GM12878 (cell line): ENCODE measurements at regions not wholly inside any gene's neighbourhood (a gene's known extent, or its start where the extent isn't known, plus 50 kb on each side); places are given as distances from the start of the nearest gene placed in this dataset.

Experiments
- ATAC-seq: fragments of 200-7000 bp; cut with Tn5 transposase; 3 replicates; pipeline ENCODE4 v1.9.1; 2020; ENCODE audit warnings: mild to moderate bottlenecking, moderate library complexity
- BruUV-seq: library from RNA; stranded (reverse); fragments of 400-500 nt; replicated peaks from 2 replicates; lab custom pipeline; 2021; lab: Mats Ljungman, UMichigan
- CTCF ChIA-PET: fragments of 300-600 bp; sonication (Branson Sonifier 250); formaldehyde crosslinking; extraction: SDS; loops from one replicate; lab custom pipeline; 2021; ENCODE audit warnings: inconsistent platforms; lab: Yijun Ruan, JAX
- POLR2A ChIA-PET: fragments of 350-600 bp; formaldehyde crosslinking; extraction: SDS; loops from one replicate; lab custom pipeline; 2021; ENCODE audit warnings: inconsistent platforms; lab: Charles Lee
- RAD21 ChIA-PET: fragments of 300-600 bp; sonication (Branson Sonifier 250); formaldehyde crosslinking; loops from one replicate; lab custom pipeline; 2023; ENCODE audit warnings: antibody characterized with exemption; ENCODE audit not compliant: unreplicated experiment; lab: Charles Lee
- SMC1A ChIA-PET: fragments of 300-600 bp; sonication (Branson Sonifier 250); formaldehyde crosslinking; loops from one replicate; lab custom pipeline; 2023; ENCODE audit not compliant: unreplicated experiment, uncharacterized antibody; lab: Charles Lee
- DNase-seq: peaks from one replicate; pipeline ENCODE4 v3.0.0-alpha.2; 2011; ENCODE audit warnings: low read depth, low spot score
- FAIRE-seq: peaks from 3 replicates; lab custom pipeline; 2011; peaks lifted over from hg19 to GRCh38; lab: Jason Lieb, UNC
- H2AFZ ChIP-seq: 2 replicates; pipeline ENCODE4 v1.6.0; 2011; ENCODE audit warnings: low read depth, low read length, control low read depth; ENCODE audit not compliant: control insufficient read depth
- H3K27ac ChIP-seq: 2 replicates; pipeline ENCODE4 v1.5.1; 2011; ENCODE audit warnings: control low read depth; ENCODE audit not compliant: control insufficient read depth, insufficient read depth
- H3K27me3 ChIP-seq, 2 experiments: replicated peaks in 1 of 2; 2 replicates each; pipeline versions ENCODE4 v1.6.0 to v1.6.1; 2011; ENCODE audit warnings: low read length in 1 of 2; ENCODE audit not compliant: control insufficient read depth in 2 of 2, insufficient read depth in 2 of 2
- H3K36me3 ChIP-seq, 2 experiments: 2 replicates each; pipeline ENCODE4 v1.5.1; 2011; ENCODE audit warnings: low read length in 1 of 2; ENCODE audit not compliant: control insufficient read depth in 2 of 2, insufficient read depth in 2 of 2
- H3K4me1 ChIP-seq: 2 replicates; pipeline ENCODE4 v1.6.1; 2011; ENCODE audit warnings: mild to moderate bottlenecking, low read length, moderate library complexity, mixed read lengths; ENCODE audit not compliant: control insufficient read depth, insufficient read depth
- H3K4me2 ChIP-seq: 2 replicates; pipeline ENCODE4 v1.6.0; 2011; ENCODE audit warnings: control low read depth; ENCODE audit not compliant: control insufficient read depth, insufficient read depth
- H3K4me3 ChIP-seq: fragments of 200-600 bp; sonication (generic); 2 replicates; pipeline ENCODE4 v1.5.1; 2016
- H3K79me2 ChIP-seq: 2 replicates; pipeline ENCODE4 v1.6.0; 2011; ENCODE audit warnings: low read length; ENCODE audit not compliant: control insufficient read depth, insufficient read depth
- H3K9ac ChIP-seq: 2 replicates; pipeline ENCODE4 v1.8.0; 2011; ENCODE audit warnings: low read length, control low read depth, mixed read lengths; ENCODE audit not compliant: control insufficient read depth, insufficient read depth
- H3K9me3 ChIP-seq: replicated peaks from 3 replicates; pipeline ENCODE4 v1.5.1; 2011; ENCODE audit warnings: mild to moderate bottlenecking, low read length; ENCODE audit not compliant: control insufficient read depth, insufficient read depth
- H4K20me1 ChIP-seq: 2 replicates; pipeline ENCODE4 v1.6.0; 2011; ENCODE audit not compliant: control insufficient read depth, insufficient read depth
- ASH2L ChIP-seq: fragments of 300-600, 200-600 bp; sonication (generic); IDR thresholded peaks from 2 replicates; pipeline ENCODE4 v1.6.1; 2017; ENCODE audit warnings: low read depth, mild to moderate bottlenecking, borderline replicate concordance
- ATF7 ChIP-seq: fragments of 450-650 bp; IDR thresholded peaks from 2 replicates; pipeline ENCODE4 v1.6.1; 2016; ENCODE audit warnings: low read depth, mild to moderate bottlenecking
- BMI1 ChIP-seq: fragments of 450-650 bp; IDR thresholded peaks from 2 replicates; pipeline ENCODE4 v1.6.1; 2016; ENCODE audit warnings: mild to moderate bottlenecking, moderate library complexity, borderline replicate concordance
- KDM1A ChIP-seq: fragments of 200-600 bp; sonication (generic); IDR thresholded peaks from 2 replicates; pipeline ENCODE4 v1.6.1; 2016; ENCODE audit warnings: borderline replicate concordance
- MTA3 ChIP-seq: IDR thresholded peaks from 2 replicates; pipeline ENCODE4 v1.6.1; 2012; ENCODE audit warnings: low read length, inconsistent platforms, borderline replicate concordance
- PAX5 ChIP-seq: IDR thresholded peaks from 2 replicates; pipeline ENCODE4 v1.6.1; 2011; ENCODE audit warnings: low read depth, low read length, borderline replicate concordance
- SMAD5 ChIP-seq: IDR thresholded peaks from 2 replicates; pipeline ENCODE4 v1.6.1; 2016; ENCODE audit warnings: antibody characterized with exemption, low read depth
- TCF3 ChIP-seq: IDR thresholded peaks from 2 replicates; pipeline ENCODE4 v1.6.1; 2012; ENCODE audit warnings: low read depth, mild to moderate bottlenecking, low read length, borderline replicate concordance; ENCODE audit not compliant: insufficient read depth
- ZNF24 ChIP-seq: fragments of 450-650 bp; IDR thresholded peaks from 2 replicates; pipeline ENCODE4 v1.6.1; 2017; ENCODE audit warnings: antibody characterized with exemption, mild to moderate bottlenecking
- WGBS: methylation state at CpG from one replicate; pipeline ENCODE4 v1.1.6; 2016; ENCODE audit warnings: low lambda C conversion rate; ENCODE audit not compliant: insufficient replicate concordance, insufficient coverage; ENCODE audit errors: missing lambda C conversion rate; 5-methylcytosine and 5-hydroxymethylcytosine counted together
- in situ Hi-C: fragments of 300-500 bp; cut with MboI; formaldehyde crosslinking; loops from 9 replicates; pipeline ENCODE4 v1.14.3; 2018; ENCODE audit warnings: mixed read lengths
- intact Hi-C: fragments of 100-400 bp; cut with micrococcal nuclease; formaldehyde crosslinking; loops from one replicate; pipeline ENCODE4 v1.14.2; 2022; ENCODE audit not compliant: unreplicated experiment
- TF ChIP-seq, protein P1 (sequence below): IDR thresholded peaks from 2 replicates; pipeline ENCODE4 v1.6.1; 2011; ENCODE audit warnings: borderline replicate concordance, low read depth, mild to moderate bottlenecking, moderate library complexity, low read length; ENCODE audit not compliant: insufficient read depth, poor library complexity, severe bottlenecking
- TF ChIP-seq, protein P2 (sequence below): IDR thresholded peaks from 2 replicates; pipeline ENCODE4 v1.6.1; 2012; ENCODE audit warnings: low read length, inconsistent platforms
- TF ChIP-seq, protein P3 (sequence below): IDR thresholded peaks from 2 replicates; pipeline ENCODE4 v1.6.1; 2012; ENCODE audit warnings: low read depth, low read length, improper control_type of control experiment
- TF ChIP-seq, protein P4 (sequence below): fragments of 450-650 bp; IDR thresholded peaks from 2 replicates; pipeline ENCODE4 v1.6.1; 2017; ENCODE audit warnings: mild to moderate bottlenecking, moderate library complexity
- TF ChIP-seq, protein P5 (sequence below): fragments of 450-650 bp; IDR thresholded peaks from 2 replicates; pipeline ENCODE4 v1.6.1; 2016; ENCODE audit warnings: mild to moderate bottlenecking

DNA sequence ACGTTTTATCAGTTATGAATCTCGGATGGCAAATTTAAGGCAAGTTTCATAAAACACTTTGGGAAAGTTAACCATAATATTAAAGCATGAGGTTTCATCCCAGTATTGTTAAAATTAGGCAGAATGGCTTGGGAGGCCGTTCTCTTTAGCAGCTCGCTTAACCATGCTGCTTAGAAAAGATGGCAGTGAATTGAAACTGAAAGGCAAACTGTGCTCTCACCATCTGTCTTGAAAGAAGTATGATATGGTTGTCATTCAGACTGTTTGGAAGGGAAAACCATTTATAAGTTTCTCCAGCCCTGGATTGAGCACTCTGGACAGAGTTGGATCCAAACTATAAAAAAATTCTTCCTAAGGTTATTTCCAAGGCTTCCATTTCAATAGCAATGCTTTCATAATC is 332.3 kb upstream of the SUCLG2 start:
- no peaks in the 10 kb centered on the region for H3K4me1 ChIP-seq
- no peak overlapping the region for H2AFZ ChIP-seq
- TF ChIP-seq SMAD5 (no peak), ZNF24 (no peak), KDM1A (no peak), ASH2L (no peak), BMI1 (no peak), TCF3 (no peak), ATF7 (no peak), MTA3 (no peak), PAX5 (no peak)
- TF ChIP-seq, protein P1, sequence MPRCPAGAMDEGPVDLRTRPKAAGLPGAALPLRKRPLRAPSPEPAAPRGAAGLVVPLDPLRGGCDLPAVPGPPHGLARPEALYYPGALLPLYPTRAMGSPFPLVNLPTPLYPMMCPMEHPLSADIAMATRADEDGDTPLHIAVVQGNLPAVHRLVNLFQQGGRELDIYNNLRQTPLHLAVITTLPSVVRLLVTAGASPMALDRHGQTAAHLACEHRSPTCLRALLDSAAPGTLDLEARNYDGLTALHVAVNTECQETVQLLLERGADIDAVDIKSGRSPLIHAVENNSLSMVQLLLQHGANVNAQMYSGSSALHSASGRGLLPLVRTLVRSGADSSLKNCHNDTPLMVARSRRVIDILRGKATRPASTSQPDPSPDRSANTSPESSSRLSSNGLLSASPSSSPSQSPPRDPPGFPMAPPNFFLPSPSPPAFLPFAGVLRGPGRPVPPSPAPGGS = no peak
- TF ChIP-seq, protein P2, sequence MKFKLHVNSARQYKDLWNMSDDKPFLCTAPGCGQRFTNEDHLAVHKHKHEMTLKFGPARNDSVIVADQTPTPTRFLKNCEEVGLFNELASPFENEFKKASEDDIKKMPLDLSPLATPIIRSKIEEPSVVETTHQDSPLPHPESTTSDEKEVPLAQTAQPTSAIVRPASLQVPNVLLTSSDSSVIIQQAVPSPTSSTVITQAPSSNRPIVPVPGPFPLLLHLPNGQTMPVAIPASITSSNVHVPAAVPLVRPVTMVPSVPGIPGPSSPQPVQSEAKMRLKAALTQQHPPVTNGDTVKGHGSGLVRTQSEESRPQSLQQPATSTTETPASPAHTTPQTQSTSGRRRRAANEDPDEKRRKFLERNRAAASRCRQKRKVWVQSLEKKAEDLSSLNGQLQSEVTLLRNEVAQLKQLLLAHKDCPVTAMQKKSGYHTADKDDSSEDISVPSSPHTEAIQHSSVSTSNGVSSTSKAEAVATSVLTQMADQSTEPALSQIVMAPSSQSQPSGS = no peak
- TF ChIP-seq, protein P3, sequence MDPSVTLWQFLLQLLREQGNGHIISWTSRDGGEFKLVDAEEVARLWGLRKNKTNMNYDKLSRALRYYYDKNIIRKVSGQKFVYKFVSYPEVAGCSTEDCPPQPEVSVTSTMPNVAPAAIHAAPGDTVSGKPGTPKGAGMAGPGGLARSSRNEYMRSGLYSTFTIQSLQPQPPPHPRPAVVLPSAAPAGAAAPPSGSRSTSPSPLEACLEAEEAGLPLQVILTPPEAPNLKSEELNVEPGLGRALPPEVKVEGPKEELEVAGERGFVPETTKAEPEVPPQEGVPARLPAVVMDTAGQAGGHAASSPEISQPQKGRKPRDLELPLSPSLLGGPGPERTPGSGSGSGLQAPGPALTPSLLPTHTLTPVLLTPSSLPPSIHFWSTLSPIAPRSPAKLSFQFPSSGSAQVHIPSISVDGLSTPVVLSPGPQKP = no peak
- TF ChIP-seq, protein P4, sequence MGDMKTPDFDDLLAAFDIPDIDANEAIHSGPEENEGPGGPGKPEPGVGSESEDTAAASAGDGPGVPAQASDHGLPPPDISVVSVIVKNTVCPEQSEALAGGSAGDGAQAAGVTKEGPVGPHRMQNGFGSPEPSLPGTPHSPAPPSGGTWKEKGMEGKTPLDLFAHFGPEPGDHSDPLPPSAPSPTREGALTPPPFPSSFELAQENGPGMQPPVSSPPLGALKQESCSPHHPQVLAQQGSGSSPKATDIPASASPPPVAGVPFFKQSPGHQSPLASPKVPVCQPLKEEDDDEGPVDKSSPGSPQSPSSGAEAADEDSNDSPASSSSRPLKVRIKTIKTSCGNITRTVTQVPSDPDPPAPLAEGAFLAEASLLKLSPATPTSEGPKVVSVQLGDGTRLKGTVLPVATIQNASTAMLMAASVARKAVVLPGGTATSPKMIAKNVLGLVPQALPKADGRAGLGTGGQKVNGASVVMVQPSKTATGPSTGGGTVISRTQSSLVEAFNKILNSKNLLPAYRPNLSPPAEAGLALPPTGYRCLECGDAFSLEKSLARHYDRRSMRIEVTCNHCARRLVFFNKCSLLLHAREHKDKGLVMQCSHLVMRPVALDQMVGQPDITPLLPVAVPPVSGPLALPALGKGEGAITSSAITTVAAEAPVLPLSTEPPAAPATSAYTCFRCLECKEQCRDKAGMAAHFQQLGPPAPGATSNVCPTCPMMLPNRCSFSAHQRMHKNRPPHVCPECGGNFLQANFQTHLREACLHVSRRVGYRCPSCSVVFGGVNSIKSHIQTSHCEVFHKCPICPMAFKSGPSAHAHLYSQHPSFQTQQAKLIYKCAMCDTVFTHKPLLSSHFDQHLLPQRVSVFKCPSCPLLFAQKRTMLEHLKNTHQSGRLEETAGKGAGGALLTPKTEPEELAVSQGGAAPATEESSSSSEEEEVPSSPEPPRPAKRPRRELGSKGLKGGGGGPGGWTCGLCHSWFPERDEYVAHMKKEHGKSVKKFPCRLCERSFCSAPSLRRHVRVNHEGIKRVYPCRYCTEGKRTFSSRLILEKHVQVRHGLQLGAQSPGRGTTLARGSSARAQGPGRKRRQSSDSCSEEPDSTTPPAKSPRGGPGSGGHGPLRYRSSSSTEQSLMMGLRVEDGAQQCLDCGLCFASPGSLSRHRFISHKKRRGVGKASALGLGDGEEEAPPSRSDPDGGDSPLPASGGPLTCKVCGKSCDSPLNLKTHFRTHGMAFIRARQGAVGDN = no peak
- TF ChIP-seq, protein P5, sequence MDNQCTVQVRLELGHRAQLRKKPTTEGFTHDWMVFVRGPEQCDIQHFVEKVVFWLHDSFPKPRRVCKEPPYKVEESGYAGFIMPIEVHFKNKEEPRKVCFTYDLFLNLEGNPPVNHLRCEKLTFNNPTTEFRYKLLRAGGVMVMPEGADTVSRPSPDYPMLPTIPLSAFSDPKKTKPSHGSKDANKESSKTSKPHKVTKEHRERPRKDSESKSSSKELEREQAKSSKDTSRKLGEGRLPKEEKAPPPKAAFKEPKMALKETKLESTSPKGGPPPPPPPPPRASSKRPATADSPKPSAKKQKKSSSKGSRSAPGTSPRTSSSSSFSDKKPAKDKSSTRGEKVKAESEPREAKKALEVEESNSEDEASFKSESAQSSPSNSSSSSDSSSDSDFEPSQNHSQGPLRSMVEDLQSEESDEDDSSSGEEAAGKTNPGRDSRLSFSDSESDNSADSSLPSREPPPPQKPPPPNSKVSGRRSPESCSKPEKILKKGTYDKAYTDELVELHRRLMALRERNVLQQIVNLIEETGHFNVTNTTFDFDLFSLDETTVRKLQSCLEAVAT = no peak
- TF ChIP-seq, all 136 proteins: peak for 0
- ChIA-PET POLR2A (no interaction called here), CTCF (no interaction called here), SMC1A (no interaction called here), RAD21 (no interaction called here)
- FAIRE-seq = no peak
- intact Hi-C loops (no loop called here), in situ Hi-C loops (no loop called here)
- no peak for ATAC-seq
- Histone ChIP-seq H3K36me3 (no peaks in the 10 kb centered on the region), H3K27me3 (no peaks in the 10 kb centered on the region), H3K9me3 (no peaks in the 10 kb centered on the region), H3K27ac (no peak overlapping the region), H3K79me2 (no peaks in the 10 kb centered on the region), H4K20me1 (no peaks in the 10 kb centered on the region), H3K4me2 (no peak overlapping the region), H3K4me3 (no peak overlapping the region), H3K9ac (no peak overlapping the region)
- 31% methylated on average over 4 of the region's 4 CpGs for WGBS
- DNase-seq = no peak
- no TSS peak for BruUV-seq
